ENCODE measurements at regions not wholly inside any gene's neighbourhood (a gene's known extent, or its start where the extent isn't known, plus 50 kb on each side); places are given as distances from the start of the nearest gene placed in this dataset.

DNA sequence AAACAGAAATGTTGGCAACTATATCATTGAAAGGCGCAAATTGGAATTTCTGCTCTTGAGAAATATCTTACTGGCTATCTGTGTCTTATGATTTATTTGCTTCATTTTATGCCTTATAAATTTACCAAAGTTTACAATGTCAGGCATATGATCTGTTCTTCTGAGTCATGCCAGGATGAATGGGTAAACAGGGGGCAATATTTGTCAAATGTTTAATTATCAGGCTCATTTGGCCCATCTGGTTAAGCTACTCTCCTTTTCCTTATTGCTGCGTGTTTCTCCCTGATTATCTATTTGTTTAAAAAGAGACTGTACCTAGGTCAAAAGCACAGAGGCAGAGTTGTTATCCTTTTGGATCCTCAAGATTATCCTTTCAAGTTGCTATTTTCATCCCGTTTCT lies 903.8 kb upstream of the PCDH10 start:
- no peaks in the 10 kb centered on the region for H3K27me3 ChIP-seq (ENCODE audit: control insufficient read depth, insufficient read depth, low read length)
- H3K36me3 ChIP-seq (ENCODE audit: control insufficient read depth, insufficient read depth, low read length) = no peaks in the 10 kb centered on the region
- H3K4me3 ChIP-seq (ENCODE audit: low read depth, low read length) = no peak overlapping the region
- FAIRE-seq = no peak
- TF ChIP-seq CTCF (IDR thresholded peaks at IDR 0.05; ENCODE audit: insufficient read depth, low read length, severe bottlenecking) = no peak
- DNase-seq (ENCODE audit: low read depth) = no peak

- DNase-seq (ENCODE audit: low read depth) (no peak), FAIRE-seq (no peak)
- no peak for TF ChIP-seq CTCF (IDR thresholded peaks at IDR 0.05; ENCODE audit: insufficient read depth, low read length, severe bottlenecking)
- H3K36me3 ChIP-seq (ENCODE audit: control insufficient read depth, insufficient read depth, low read length) = no peaks in the 10 kb centered on the region
- H3K27me3 ChIP-seq (ENCODE audit: control insufficient read depth, insufficient read depth, low read length) = no peaks in the 10 kb centered on the region
- no peak overlapping the region for H3K4me3 ChIP-seq (ENCODE audit: low read depth, low read length)
Observed at GRCh38 chr4:132264176-132264575, 884.9 kb upstream of the PCDH10 start.

GRCh38 chr4:132266374-132266773 lies 882.7 kb upstream of the PCDH10 start:
- FAIRE-seq = no peak
- H3K4me3 ChIP-seq (ENCODE audit: low read depth, low read length) = no peak overlapping the region
- TF ChIP-seq CTCF (IDR thresholded peaks at IDR 0.05; ENCODE audit: insufficient read depth, low read length, severe bottlenecking) = no peak
- no peaks in the 10 kb centered on the region for H3K36me3 ChIP-seq (ENCODE audit: control insufficient read depth, insufficient read depth, low read length)
- no peak for DNase-seq (ENCODE audit: low read depth)
- no peaks in the 10 kb centered on the region for H3K27me3 ChIP-seq (ENCODE audit: control insufficient read depth, insufficient read depth, low read length)

DNA sequence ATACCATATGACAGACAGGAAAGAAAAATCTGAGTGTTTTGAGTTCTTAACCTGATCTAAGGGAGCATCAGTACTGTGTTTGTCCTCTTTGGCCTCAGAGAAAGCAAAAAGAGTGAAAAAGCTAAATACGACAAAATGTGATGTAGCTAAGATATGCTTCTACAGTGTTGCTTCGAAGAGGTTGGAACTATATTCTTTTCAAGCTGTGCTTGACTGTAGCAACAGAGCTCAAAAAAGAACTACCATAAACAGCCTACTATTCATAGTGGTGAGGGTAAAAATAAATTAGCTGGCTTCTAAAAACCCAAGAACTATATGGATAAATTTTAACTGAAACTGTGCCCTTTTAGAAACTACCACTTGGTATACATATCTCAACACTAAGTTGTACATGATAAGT lies 881.8 kb upstream of the PCDH10 start:
- no peak for TF ChIP-seq CTCF (IDR thresholded peaks at IDR 0.05; ENCODE audit: insufficient read depth, low read length, severe bottlenecking)
- DNase-seq (ENCODE audit: low read depth) (no peak), FAIRE-seq (no peak)
- H3K27me3 ChIP-seq (ENCODE audit: control insufficient read depth, insufficient read depth, low read length) = no peaks in the 10 kb centered on the region
- H3K4me3 ChIP-seq (ENCODE audit: low read depth, low read length) = no peak overlapping the region
- no peaks in the 10 kb centered on the region for H3K36me3 ChIP-seq (ENCODE audit: control insufficient read depth, insufficient read depth, low read length)

- DNase-seq (ENCODE audit: low read depth) (no peak), FAIRE-seq (peak; percentile 28)
- no peak for TF ChIP-seq CTCF (IDR thresholded peaks at IDR 0.05; ENCODE audit: insufficient read depth, low read length, severe bottlenecking)
- no peak overlapping the region for H3K4me3 ChIP-seq (ENCODE audit: low read depth, low read length)
- no peaks in the 10 kb centered on the region for H3K36me3 ChIP-seq (ENCODE audit: control insufficient read depth, insufficient read depth, low read length)
- no peaks in the 10 kb centered on the region for H3K27me3 ChIP-seq (ENCODE audit: control insufficient read depth, insufficient read depth, low read length)
Observed at GRCh38 chr4:132269303-132269990, 879.6 kb upstream of the PCDH10 start.

- DNase-seq (ENCODE audit: low read depth) (no peak), FAIRE-seq (no peak)
- no peak overlapping the region for H3K4me3 ChIP-seq (ENCODE audit: low read depth, low read length)
- no peak for TF ChIP-seq CTCF (IDR thresholded peaks at IDR 0.05; ENCODE audit: insufficient read depth, low read length, severe bottlenecking)
- H3K36me3 ChIP-seq (ENCODE audit: control insufficient read depth, insufficient read depth, low read length) = no peaks in the 10 kb centered on the region
- no peaks in the 10 kb centered on the region for H3K27me3 ChIP-seq (ENCODE audit: control insufficient read depth, insufficient read depth, low read length)
Observed at GRCh38 chr4:132275583-132276121, 873.4 kb upstream of the PCDH10 start.
